Stimulated activated CD8-positive, alpha-beta memory T cell treated with anti-CD3 and anti-CD28 coated beads, Interleukin-4, amount 100 ng/mL, for 48 hours (primary cell): ENCODE measurements at regions not wholly inside any gene's neighbourhood (a gene's known extent, or its start where the extent isn't known, plus 50 kb on each side); places are given as distances from the start of the nearest gene placed in this dataset.
"Not testable (repeated sequence)": the region's sequence is repeated elsewhere in the genome, so short reads cannot be mapped to it uniquely, and the experiment has no call there.

ENCODE experiments used
- DNase-seq: peaks from one replicate; pipeline ENCODE4 v3.0.0-alpha.2; 2020

GRCh38 chr5:2110934-2111462, 228.3 kb upstream of the IRX4 start:
- DNase-seq, result no peak

GRCh38 chr5:2110137-2110933, 227.6 kb upstream of the IRX4 start:
- DNase-seq, result no peak

DNA sequence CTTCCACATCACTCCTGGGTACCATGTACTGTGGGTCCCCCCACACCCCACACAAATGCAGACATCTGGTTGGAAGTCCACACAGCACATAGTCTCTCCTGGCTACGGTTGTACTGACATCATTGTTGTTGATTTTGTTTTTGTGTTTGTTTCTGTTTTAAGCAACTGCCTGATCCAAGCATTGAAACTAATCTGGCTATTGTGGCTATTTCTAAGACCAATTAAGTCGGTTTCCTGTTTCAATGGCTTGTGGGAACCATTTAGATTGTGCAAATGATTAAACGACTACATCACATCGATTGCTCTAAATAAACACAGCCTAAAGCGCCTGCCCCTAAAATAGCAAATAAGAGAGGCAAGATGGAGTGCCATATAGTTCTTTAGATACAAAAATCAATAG, 226.8 kb upstream of the IRX4 start:
- DNase-seq, result no peak

DNA sequence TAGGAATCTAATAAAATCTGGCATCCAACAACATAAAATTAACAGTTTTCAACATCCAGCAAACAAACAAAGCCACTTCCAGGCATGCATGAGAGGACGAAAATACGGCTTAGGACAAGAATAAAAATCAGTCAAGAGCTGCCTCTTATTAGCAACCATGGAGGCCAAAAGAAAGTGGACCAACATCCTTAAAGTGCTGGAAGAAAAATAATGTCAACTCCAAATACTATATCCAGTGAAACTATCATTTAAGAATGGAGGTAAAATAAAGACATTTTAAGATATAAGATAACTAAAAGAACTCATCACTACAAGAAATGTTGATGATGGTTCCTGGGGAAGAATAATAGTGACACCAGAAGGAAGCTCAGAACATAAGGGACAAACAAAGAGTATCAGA, 224.0 kb upstream of the IRX4 start:
- no peak for DNase-seq

DNA sequence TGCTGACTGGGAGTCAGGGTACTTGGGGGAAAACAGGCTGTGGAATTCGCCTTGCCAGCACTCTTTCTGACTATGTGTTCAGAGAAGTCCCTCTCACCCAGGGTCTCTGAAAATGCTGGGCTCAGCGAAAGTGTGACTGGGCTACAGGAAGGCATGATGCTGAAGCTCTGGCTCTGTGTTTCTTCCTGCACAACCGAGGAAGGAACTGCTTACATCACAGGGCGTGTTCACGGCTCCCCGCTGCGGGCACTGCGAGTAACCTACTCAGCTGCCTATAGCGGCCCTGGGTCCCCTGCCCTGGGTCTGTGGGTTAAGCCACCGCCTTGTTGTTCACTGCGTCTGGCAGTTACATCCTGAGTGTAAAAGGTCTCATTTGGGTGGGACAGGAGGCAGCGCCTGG, 222.4 kb upstream of the IRX4 start:
- no peak for DNase-seq

DNA sequence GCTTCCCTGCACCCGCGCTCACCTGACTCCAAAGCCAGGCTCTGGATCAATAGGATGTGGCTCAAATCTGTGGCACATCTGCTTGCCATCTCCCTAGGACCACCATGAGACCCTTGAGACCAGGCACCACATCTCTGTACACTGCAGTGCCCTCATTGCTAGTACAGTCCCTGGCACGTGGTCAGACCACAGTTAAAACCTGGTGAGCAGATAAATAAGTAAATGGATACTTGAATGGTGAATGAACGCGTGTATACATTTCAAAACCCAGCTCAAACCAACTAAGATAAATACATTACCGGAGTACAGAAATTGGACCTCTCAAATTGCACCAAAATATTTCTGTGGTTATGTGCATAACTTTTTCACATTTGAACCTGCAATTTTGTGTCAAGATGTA, 221.2 kb upstream of the IRX4 start:
- DNase-seq, result no peak

DNA sequence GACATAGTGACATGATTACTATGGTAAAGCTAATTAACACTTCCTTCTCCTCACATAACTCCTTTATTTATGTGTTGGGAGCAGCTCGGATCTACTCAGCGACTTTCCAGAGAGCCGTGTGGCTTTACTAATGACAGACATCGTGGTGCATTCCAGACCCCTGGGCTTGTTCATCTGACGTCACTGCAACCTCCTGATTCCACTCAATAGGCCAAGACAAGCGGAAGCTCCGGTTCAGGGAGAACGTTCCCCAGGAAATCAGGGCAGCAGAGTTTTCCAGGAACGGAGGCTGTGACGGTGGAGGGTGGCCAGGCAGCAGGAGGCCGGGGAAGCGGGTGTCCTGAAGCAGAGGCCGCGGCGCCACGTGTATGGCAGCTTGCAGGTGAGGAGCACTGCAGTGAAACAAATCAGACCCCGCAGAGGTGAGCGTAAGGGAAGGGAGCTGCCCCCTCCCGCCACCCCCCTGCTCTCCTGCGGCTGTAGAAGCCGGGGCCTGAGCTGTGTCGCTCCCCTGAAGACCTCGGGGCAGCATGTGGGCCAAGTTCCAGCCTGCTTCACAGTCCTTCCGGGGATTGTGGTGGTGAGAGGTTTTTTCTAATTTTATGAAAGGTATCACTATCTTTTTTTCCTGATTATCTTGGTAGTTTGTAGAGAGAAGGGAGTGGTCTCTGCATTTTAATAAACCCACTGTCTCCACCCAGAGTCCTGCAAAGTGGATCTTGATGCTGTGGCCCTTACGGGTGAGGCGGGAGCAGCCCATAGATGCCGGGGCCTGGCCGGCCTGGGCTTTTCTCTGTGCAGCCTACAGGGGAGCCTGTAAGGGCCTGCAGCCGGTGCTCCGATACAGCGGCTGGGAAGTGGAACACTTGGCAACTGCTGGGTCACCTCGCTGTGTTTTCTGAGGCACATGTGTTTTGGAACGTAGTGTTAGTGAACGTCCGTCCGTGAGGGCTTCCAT, 220.4 kb upstream of the IRX4 start:
- DNase-seq, result no peak

DNA sequence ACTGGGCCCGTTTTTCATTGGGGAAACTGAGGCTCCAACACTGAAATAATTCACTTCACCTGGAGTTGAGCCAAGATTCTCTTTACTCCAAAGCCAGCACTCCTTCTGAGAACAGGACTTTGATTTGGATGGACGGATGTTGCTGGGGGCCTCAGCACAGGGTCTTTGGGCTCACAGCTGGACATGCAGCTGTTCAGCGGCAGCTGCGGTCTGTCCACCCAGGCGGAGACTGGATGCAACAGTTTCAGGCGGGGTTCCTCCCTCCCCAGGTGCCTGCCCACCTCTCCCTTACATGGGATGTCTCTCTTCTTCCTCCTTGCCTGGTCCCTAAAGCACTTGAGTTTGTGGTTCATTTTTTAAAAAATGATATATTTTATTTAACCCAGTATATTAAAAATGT, 219.0 kb upstream of the IRX4 start:
- no peak for DNase-seq

DNA sequence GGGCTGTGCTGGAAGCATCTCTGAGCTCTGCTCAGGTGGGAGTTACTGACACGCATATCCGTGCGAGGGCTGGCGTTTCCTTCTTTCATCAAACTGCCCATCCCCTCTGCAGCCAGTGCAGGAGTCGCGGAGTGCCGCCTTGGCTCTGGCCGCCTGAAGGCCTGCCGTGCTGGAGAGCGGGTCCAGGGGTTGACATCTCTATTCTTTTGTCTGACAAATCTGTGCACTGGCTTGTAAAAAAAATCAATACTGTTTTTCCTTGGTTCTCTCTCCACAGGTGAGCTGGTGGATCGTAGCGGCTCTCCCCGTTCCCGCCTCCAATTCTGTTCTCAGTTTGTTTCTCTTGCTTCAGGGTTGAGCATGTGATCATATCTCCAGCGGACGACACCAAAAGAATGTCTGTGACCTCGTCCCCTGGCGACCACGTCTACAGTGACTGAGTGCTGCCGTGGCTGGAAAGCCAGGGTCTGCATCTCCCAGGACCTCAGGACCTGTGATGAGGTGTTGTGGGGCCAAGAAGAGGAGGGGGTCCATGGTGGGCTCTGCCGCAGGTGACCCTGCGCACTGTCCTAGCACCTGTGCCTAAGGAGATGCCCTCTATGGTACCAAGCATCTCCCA, 214.3 kb upstream of the IRX4 start:
- DNase-seq, result no peak

DNA sequence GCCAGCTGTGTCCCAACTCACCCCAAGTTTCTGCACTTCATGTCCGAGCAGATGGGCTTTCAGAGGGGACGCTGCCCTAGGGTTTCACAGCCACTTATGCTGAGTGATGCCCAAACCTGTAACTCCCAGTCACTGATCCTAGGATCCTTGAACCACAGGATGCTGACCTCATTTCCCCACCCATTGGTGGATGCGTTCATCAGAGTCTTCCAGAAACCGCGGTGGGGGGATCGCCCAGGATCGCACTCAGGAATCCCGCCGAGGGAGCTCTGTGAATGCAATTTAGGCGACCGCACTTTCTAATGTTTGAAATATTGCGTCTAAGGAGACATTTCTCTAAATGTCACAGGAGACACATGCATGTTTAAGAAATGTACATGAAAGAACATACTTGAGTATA, 212.3 kb upstream of the IRX4 start:
- no peak for DNase-seq

DNA sequence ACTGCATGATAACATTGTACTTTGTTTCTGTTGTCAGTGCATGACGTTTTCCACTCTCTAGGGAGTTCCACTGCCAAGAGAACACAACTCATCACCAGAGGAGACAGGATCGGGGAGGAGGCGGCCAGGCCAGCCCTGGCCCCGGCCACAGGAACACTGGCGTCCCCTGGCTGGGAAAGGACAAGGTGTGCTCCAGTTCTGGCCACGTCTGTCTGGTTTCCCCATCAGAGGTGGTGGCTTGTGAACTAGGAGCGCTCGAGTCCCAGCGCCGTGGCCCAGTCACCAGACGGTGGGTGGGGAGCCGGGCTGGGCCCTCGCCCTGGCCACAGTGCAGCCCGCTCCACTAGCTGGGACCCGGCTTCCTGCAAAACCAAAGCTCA, 211.9 kb upstream of the IRX4 start:
- DNase-seq, result no peak

DNA sequence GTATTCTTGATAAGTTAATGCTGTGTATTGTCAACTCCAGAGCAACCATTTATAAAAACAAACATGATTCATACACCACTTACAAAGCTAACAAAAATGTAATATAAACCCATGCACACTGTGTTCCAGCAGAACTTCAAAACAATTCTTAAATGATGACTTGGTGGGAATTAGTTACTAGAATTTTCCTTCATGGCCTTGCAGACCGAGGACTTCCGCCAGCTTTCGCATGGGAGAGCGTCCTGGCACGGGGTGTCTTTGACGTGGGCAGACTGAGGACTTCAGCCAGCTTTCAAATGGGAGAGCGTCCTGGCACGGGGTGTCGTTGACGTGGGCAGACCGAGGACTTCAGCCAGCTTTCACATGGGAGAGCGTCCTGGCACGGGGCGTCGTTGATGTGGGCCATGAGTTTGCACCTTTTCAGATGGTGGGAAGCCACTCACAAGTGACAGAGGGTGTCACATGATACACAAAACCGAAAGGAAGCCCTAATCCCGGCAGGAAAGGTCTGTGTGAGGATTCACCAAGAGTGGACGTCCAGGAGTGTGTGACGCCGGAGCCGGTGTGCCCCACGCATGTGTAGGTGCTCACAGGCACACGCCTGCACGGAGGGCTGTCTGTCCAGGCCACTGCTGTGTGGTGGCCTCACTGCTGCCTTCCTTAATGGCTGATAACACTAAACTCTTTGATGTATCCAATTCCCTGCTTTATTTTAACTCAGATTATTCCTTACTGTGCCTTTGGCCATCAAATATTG, 211.3 kb upstream of the IRX4 start:
- no peak for DNase-seq

GRCh38 chr5:2091921-2092320, 209.2 kb upstream of the IRX4 start:
- DNase-seq, result no peak

- DNase-seq, result no peak
Measured at GRCh38 chr5:2087980-2088379, 205.3 kb upstream of the IRX4 start.

DNA sequence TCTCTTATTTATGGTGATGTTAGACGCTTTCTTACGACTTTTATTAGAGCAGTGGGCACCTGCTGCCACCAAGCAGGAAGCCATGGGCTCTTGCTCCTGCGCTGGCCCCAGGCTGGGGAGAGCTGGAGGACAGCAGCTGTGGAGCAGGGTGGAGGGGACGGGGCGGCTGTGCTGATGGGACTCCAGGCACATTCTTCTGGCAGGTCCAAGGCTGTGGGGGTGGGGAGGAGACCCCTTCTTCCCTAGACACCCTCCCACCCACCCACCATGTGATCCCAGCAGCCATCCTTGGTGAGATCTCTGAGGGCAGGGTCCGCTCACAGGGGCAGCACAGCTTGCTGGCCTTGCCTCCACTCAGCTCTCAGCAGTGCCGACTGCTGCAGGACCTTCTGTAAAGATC, 192.6 kb upstream of the IRX4 start:
- no peak for DNase-seq

GRCh38 chr5:2071562-2071961, 188.8 kb upstream of the IRX4 start:
- DNase-seq, result no peak

- DNase-seq, result not testable (repeated sequence)
Measured at GRCh38 chr5:2070787-2071186, 188.1 kb upstream of the IRX4 start.

DNA sequence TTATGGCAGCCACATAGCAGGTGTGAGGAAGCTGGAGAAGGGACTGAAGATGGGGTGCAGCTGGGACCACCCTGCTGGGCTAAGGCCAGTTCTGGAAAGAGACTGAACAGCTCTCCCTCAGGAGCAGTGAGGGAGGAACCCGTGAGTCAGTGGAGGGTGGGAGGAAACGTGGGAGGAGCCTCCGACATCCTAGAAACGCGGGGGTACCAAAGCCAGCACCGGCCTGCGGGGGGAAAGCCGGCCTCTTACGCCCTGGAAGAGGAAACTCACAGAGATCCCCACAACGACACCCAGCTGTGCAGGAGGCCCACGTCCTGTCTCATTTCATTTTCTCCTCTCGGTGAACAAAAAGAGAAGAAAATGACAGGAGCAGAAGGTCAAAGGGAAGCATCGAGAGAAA, 185.8 kb upstream of the IRX4 start:
- no peak for DNase-seq

GRCh38 chr5:2066373-2066772, 183.6 kb upstream of the IRX4 start:
- DNase-seq, result no peak

- not testable (repeated sequence) for DNase-seq
Measured at GRCh38 chr5:2063380-2063779, 180.7 kb upstream of the IRX4 start.

DNA sequence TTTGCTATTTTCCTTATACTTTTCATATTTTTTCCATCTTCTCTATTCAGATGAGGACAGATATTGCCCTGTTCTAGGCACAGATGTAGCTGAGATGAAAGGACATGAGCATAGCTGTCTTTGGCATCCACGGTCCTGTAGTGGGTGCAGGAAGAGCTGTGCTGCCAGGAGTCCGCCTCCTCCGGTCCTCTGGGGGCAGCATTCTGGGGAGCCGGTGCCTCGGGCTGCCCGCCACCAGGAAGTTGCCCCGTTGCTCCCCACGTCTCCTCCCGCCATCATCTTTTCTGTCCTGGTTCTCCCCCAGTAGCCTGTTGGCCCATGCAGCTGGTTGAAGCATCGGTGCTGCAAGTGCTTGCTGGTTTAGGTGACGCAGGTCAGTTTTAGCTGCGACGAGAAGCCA, 170.0 kb upstream of the IRX4 start:
- DNase-seq, result no peak

GRCh38 chr5:2049876-2050275, 167.2 kb upstream of the IRX4 start:
- no peak for DNase-seq

- DNase-seq, result no peak
Measured at GRCh38 chr5:2048664-2049063, 165.9 kb upstream of the IRX4 start.
